GM23338 (cell line): ENCODE measurements at regions not wholly inside any gene's neighbourhood (a gene's known extent, or its start where the extent isn't known, plus 50 kb on each side); places are given as distances from the start of the nearest gene placed in this dataset.

Experiments used
- ATAC-seq: fragments of 200-7000 bp; cut with Tn5 transposase; 3 replicates; pipeline ENCODE4 v1.9.1; 2020
- DNase-seq: peaks from one replicate; pipeline ENCODE4 v3.0.0-alpha.2; 2015; ENCODE audit warnings: low spot score
- H2AFZ ChIP-seq: fragments of 200-600 bp; sonication (generic); 2 replicates; pipeline ENCODE4 v1.8.0; 2016; ENCODE audit warnings: antibody characterized with exemption, mild to moderate bottlenecking, moderate library complexity
- H3F3A ChIP-seq: fragments of 200-600 bp; sonication (generic); replicated peaks from 2 replicates; pipeline ENCODE4 v1.8.0; 2017; ENCODE audit warnings: antibody characterized with exemption, mixed run types, low read depth
- H3K27ac ChIP-seq: fragments of 200-600 bp; sonication (generic); 2 replicates; pipeline ENCODE4 v1.6.1; 2016; ENCODE audit warnings: low read depth
- H3K27me3 ChIP-seq: fragments of 200-600 bp; sonication (generic); 2 replicates; pipeline ENCODE4 v1.8.0; 2016; ENCODE audit warnings: mild to moderate bottlenecking, mixed run types, moderate library complexity; ENCODE audit not compliant: insufficient read depth
- H3K36me3 ChIP-seq: fragments of 200-600 bp; sonication (generic); 2 replicates; pipeline ENCODE4 v1.8.0; 2016; ENCODE audit warnings: mild to moderate bottlenecking; ENCODE audit not compliant: insufficient read depth
- H3K4me1 ChIP-seq: fragments of 200-600 bp; sonication (generic); 2 replicates; pipeline ENCODE4 v1.8.0; 2016; ENCODE audit warnings: mild to moderate bottlenecking, moderate library complexity; ENCODE audit not compliant: insufficient read depth
- H3K4me2 ChIP-seq: fragments of 200-600 bp; sonication (generic); 2 replicates; pipeline ENCODE4 v1.7.1; 2017; ENCODE audit warnings: mixed run types
- H3K4me3 ChIP-seq: fragments of 200-600 bp; sonication (generic); 2 replicates; pipeline ENCODE4 v1.6.1; 2016; ENCODE audit warnings: mixed run types
- H3K79me2 ChIP-seq: fragments of 200-600 bp; sonication (generic); replicated peaks from 2 replicates; pipeline ENCODE4 v1.8.0; 2017; ENCODE audit warnings: mild to moderate bottlenecking; ENCODE audit not compliant: insufficient read depth
- H3K9me2 ChIP-seq: fragments of 200-600 bp; sonication (generic); 2 replicates; pipeline ENCODE4 v1.8.0; 2017; ENCODE audit not compliant: insufficient read depth
- H4K20me1 ChIP-seq: fragments of 200-600 bp; sonication (generic); replicated peaks from 2 replicates; pipeline ENCODE4 v1.8.0; 2017; ENCODE audit warnings: mild to moderate bottlenecking; ENCODE audit not compliant: insufficient read depth
- H3K27ac Mint-ChIP-seq: 2 replicates; pipeline ENCODE4 v1.8.0; 2020; ENCODE audit warnings: inconsistent platforms, mild to moderate bottlenecking, moderate library complexity, mixed read lengths
- H3K27me3 Mint-ChIP-seq: 3 replicates; pipeline ENCODE4 v1.8.0; 2022; ENCODE audit warnings: low read depth, mild to moderate bottlenecking, moderate library complexity, mixed read lengths, inconsistent platforms; ENCODE audit not compliant: insufficient read depth, poor library complexity
- H3K36me3 Mint-ChIP-seq: 3 replicates; pipeline ENCODE4 v1.8.0; 2021; ENCODE audit warnings: low read depth, mild to moderate bottlenecking, inconsistent platforms, moderate library complexity, mixed read lengths
- H3K4me1 Mint-ChIP-seq: 3 replicates; pipeline ENCODE4 v1.8.0; 2020; ENCODE audit warnings: mild to moderate bottlenecking, inconsistent platforms, mixed read lengths
- H3K4me3 Mint-ChIP-seq: 3 replicates; pipeline ENCODE4 v1.8.0; 2021; ENCODE audit warnings: moderate library complexity, mild to moderate bottlenecking, inconsistent platforms, mixed read lengths
- H3K9me3 Mint-ChIP-seq: 3 replicates; pipeline ENCODE4 v1.8.0; 2020; ENCODE audit warnings: moderate library complexity, mild to moderate bottlenecking, inconsistent platforms, mixed read lengths
- CREB1 ChIP-seq: fragments of 250-450 bp; sonication (Bioruptor Pico); IDR thresholded peaks from 2 replicates; pipeline ENCODE4 v1.5.0; 2020; ENCODE audit warnings: low read depth, mild to moderate bottlenecking, moderate library complexity
- EZH2 ChIP-seq: fragments of 200-600 bp; sonication (generic); IDR thresholded peaks from one replicate; pipeline ENCODE4 v1.8.0; 2017; ENCODE audit warnings: antibody characterized with exemption, mild to moderate bottlenecking, low read depth; ENCODE audit not compliant: unreplicated experiment
- EZH2phosphoT487 ChIP-seq: fragments of 200-600 bp; sonication (generic); IDR thresholded peaks from one replicate; pipeline ENCODE4 v1.8.1; 2018; ENCODE audit warnings: antibody characterized with exemption; ENCODE audit not compliant: unreplicated experiment
- NANOG ChIP-seq: IDR thresholded peaks from 2 replicates; pipeline ENCODE4 v1.6.1; 2016; ENCODE audit warnings: antibody characterized with exemption, borderline replicate concordance
- POLR2AphosphoS5 ChIP-seq: IDR thresholded peaks from 2 replicates; pipeline ENCODE4 v1.6.1; 2016; ENCODE audit warnings: antibody characterized with exemption, low read depth
- REST ChIP-seq: IDR thresholded peaks from one replicate; pipeline ENCODE4 v1.6.1; 2018; ENCODE audit warnings: antibody characterized with exemption; ENCODE audit not compliant: unreplicated experiment
- STAT1 ChIP-seq: IDR thresholded peaks from one replicate; pipeline ENCODE4 v1.6.1; 2016; ENCODE audit warnings: antibody characterized with exemption; ENCODE audit not compliant: unreplicated experiment
- ZNF114 ChIP-seq: fragments of 250-450 bp; sonication (Bioruptor Pico); IDR thresholded peaks from 2 replicates; pipeline ENCODE4 v1.5.0; 2020; ENCODE audit warnings: mild to moderate bottlenecking, moderate library complexity
- ZNF462 ChIP-seq: fragments of 250-450 bp; sonication (Bioruptor Pico); IDR thresholded peaks from 2 replicates; pipeline ENCODE4 v1.5.0; 2020; ENCODE audit warnings: mild to moderate bottlenecking, moderate library complexity

- Mint-ChIP-seq H3K27ac (no peak overlapping the region), H3K36me3 (no peaks in the 10 kb centered on the region; the same call in 2 of the 3 replicates), H3K9me3 (no peaks in the 10 kb centered on the region; the same call in 1 of the 3 replicates), H3K4me1 (no peaks in the 10 kb centered on the region), H3K27me3 (peaks cover 6% of the 10 kb centered on the region), H3K4me3 (no peak overlapping the region)
- Histone ChIP-seq H3K79me2 (no peaks in the 10 kb centered on the region), H2AFZ (0 out of 2 replicates have a peak overlapping the region, but pooled peaks have one; percentile 32), H3K36me3 (no peaks in the 10 kb centered on the region), H3K4me2 (no peak overlapping the region), H3K4me3 (no peak overlapping the region), H3K4me1 (no peaks in the 10 kb centered on the region), H3K9me2 (peaks cover 7% of the 10 kb centered on the region; the same call in 1 of the 2 replicates), H4K20me1 (no peaks in the 10 kb centered on the region), H3K27ac (no peak overlapping the region), H3K27me3 (no peaks in the 10 kb centered on the region), H3F3A (no peaks in the 10 kb centered on the region)
- TF ChIP-seq STAT1 (no peak), NANOG (no peak), POLR2AphosphoS5 (no peak), CREB1 (CRISPR knock-in tag) (no peak), REST (no peak), EZH2 (no peak), ZNF462 (CRISPR knock-in tag) (no peak), EZH2phosphoT487 (no peak), ZNF114 (CRISPR knock-in tag) (no peak)
- no peak for DNase-seq
- ATAC-seq: no peak
These were observed 85.3 kb upstream of the SOX1 start for GRCh38 chr13:111981446-111982165.
